B cell (primary cell): ENCODE measurements at regions not wholly inside any gene's neighbourhood (a gene's known extent, or its start where the extent isn't known, plus 50 kb on each side); places are given as distances from the start of the nearest gene placed in this dataset.

ENCODE experiments used
- ATAC-seq: fragments of 200-7000 bp; cut with Tn5 transposase; one replicate; pipeline ENCODE4 v1.10.0; 2021; ENCODE audit warnings: low read depth, mild to moderate bottlenecking, moderate number of reproducible peaks, moderate library complexity
- CTCF ChIA-PET: fragments of 350-600 bp; sonication (Branson Sonifier 250); formaldehyde crosslinking; loops from one replicate; lab custom pipeline; 2021; ENCODE audit warnings: antibody characterized with exemption, inconsistent platforms; lab: Charles Lee
- POLR2A ChIA-PET: fragments of 350-600 bp; sonication (Branson Sonifier 250); formaldehyde crosslinking; loops from one replicate; lab custom pipeline; 2021; ENCODE audit warnings: antibody characterized with exemption; lab: Charles Lee
- DNase-seq: peaks from one replicate; pipeline ENCODE4 v3.0.0; 2013
- H2AFZ ChIP-seq: 2 replicates; pipeline ENCODE4 v1.6.1; 2012; ENCODE audit warnings: mild to moderate bottlenecking, low read depth, low read length; ENCODE audit not compliant: insufficient read depth, poor library complexity, severe bottlenecking
- H3K27ac ChIP-seq, 2 donors: 1 replicate in 1 of 2; 2 replicates in 1 of 2; pipeline ENCODE4 v1.5.1; 2012 to 2013; ENCODE audit warnings: low read length in 2 of 2, mild to moderate bottlenecking in 2 of 2, moderate library complexity in 1 of 2
- H3K27me3 ChIP-seq, 4 experiments: fragments of 200-600 bp in 1 of 4; sonication (generic) in 1 of 4; replicated peaks in 1 of 4; 1 replicate in 2 of 4; 2 replicates in 2 of 4; pipeline versions ENCODE4 v1.6.1 to v1.7.0; 2013 to 2016; ENCODE audit warnings: low read length in 3 of 4, mild to moderate bottlenecking in 2 of 4, mixed read lengths in 1 of 4, moderate library complexity in 1 of 4; ENCODE audit not compliant: insufficient read depth in 4 of 4, control insufficient read depth in 3 of 4; ENCODE audit errors: control extremely low read depth in 1 of 4
- H3K36me3 ChIP-seq, 2 experiments: replicated peaks in 1 of 2; 1 replicate in 1 of 2; 2 replicates in 1 of 2; pipeline versions ENCODE4 v1.6.1 to v1.7.1; 2013; ENCODE audit warnings: low read length in 1 of 2; ENCODE audit not compliant: insufficient read depth in 2 of 2, control insufficient read depth in 1 of 2; ENCODE audit errors: control extremely low read depth in 1 of 2, extremely low read depth in 1 of 2
- H3K4me1 ChIP-seq, 2 donors: fragments of 200-600 bp in 1 of 2; sonication (generic) in 1 of 2; 1 replicate in 1 of 2; 2 replicates in 1 of 2; pipeline versions ENCODE4 v1.5.1 to v1.6.1; 2013 to 2017; ENCODE audit warnings: low read length in 2 of 2; ENCODE audit not compliant: control insufficient read depth in 2 of 2, insufficient read depth in 2 of 2
- H3K4me2 ChIP-seq: replicated peaks from 2 replicates; pipeline ENCODE3; 2012; ENCODE audit warnings: mild to moderate bottlenecking, low read depth, low read length; ENCODE audit not compliant: poor library complexity, severe bottlenecking
- H3K4me3 ChIP-seq, 5 experiments: fragments of 200-600 bp in 1 of 5; sonication (generic) in 1 of 5; 1 replicate in 3 of 5; 2 replicates in 2 of 5; pipeline versions ENCODE4 v1.5.1 to v1.7.0; 2011 to 2016; ENCODE audit warnings: low read length in 4 of 5, mild to moderate bottlenecking in 4 of 5, low read depth in 2 of 5, control low read depth in 1 of 5, moderate library complexity in 1 of 5; ENCODE audit not compliant: insufficient read depth in 1 of 5; ENCODE audit errors: control extremely low read depth in 1 of 5, extremely low read depth in 1 of 5
- H3K79me2 ChIP-seq: fragments of 200-600 bp; sonication (generic); one replicate; pipeline ENCODE4 v1.6.0; 2016; ENCODE audit warnings: low read length; ENCODE audit not compliant: control insufficient read depth, insufficient read depth
- H3K9ac ChIP-seq: fragments of 200-600 bp; sonication (generic); 2 replicates; pipeline ENCODE4 v1.6.1; 2017; ENCODE audit warnings: mild to moderate bottlenecking, low read length, moderate library complexity
- H3K9me3 ChIP-seq, 3 donors: one replicate each; pipeline versions ENCODE4 v1.6.1 to v1.7.1; 2013; ENCODE audit warnings: low read length in 2 of 3; ENCODE audit not compliant: control insufficient read depth in 2 of 3, insufficient read depth in 1 of 3; ENCODE audit errors: control extremely low read depth in 1 of 3
- H4K20me1 ChIP-seq: 2 replicates; pipeline ENCODE4 v1.6.0; 2012; ENCODE audit warnings: mild to moderate bottlenecking, low read length; ENCODE audit not compliant: insufficient read depth, control insufficient read depth, poor library complexity, severe bottlenecking
- H3K27ac Mint-ChIP-seq: one replicate; pipeline ENCODE4 v1.8.0; 2021; ENCODE audit warnings: mixed read lengths
- H3K27me3 Mint-ChIP-seq: one replicate; pipeline ENCODE4 v1.8.0; 2021; ENCODE audit warnings: mixed read lengths
- H3K4me1 Mint-ChIP-seq: one replicate; pipeline ENCODE4 v1.8.0; 2021; ENCODE audit warnings: mixed read lengths
- H3K4me3 Mint-ChIP-seq: one replicate; pipeline ENCODE4 v1.8.0; 2021; ENCODE audit warnings: mixed read lengths
- H3K9me3 Mint-ChIP-seq: one replicate; pipeline ENCODE4 v1.8.0; 2022; ENCODE audit warnings: mixed read lengths; ENCODE audit not compliant: insufficient read depth
- CTCF ChIP-seq: fragments of 200-600 bp; IDR thresholded peaks from one replicate; pipeline ENCODE4 v1.8.0; 2022; ENCODE audit warnings: antibody characterized with exemption, mild to moderate bottlenecking
- EZH2 ChIP-seq: IDR thresholded peaks from 2 replicates; pipeline ENCODE4 v1.6.1; 2012; ENCODE audit warnings: borderline replicate concordance, low read depth, mild to moderate bottlenecking, moderate library complexity, low read length; ENCODE audit not compliant: insufficient read depth, poor library complexity, severe bottlenecking
- WGBS: methylation state at CpG from one replicate; pipeline ENCODE4 v1.1.5; 2013; ENCODE audit warnings: missing lambda C conversion rate; ENCODE audit not compliant: insufficient coverage; 5-methylcytosine and 5-hydroxymethylcytosine counted together
- intact Hi-C: fragments of 100-400 bp; cut with micrococcal nuclease; formaldehyde crosslinking; loops from one replicate; pipeline ENCODE4 v1.10.0; 2022

DNA sequence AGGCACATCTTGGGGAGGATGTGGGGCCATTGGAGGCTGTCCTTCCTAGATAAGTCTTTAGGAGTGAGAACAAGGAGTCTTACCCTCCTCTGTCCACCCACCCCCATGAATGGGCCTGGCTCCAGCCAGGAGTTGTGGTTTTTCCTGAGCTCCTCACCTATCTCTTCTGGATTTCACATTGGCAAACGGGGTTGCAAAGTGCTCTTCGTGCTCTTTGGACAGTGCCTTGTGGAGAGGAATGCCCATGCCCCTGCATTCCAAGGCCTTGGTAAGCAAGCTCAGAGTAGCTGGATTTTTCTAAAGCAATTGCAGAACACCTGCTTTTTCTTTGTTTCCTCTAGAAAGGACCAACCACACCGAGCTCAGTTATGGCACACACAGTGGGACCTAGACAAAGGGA is 152.1 kb upstream of the CAMK1G start:
- Mint-ChIP-seq H3K4me3 (no peak overlapping the region), H3K9me3 (no peaks in the 10 kb centered on the region), H3K27ac (no peak overlapping the region), H3K27me3 (peaks cover 38% of the 10 kb centered on the region), H3K4me1 (no peaks in the 10 kb centered on the region)
- Histone ChIP-seq H3K4me1 (no peaks in the 10 kb centered on the region), H3K36me3 (no peaks in the 10 kb centered on the region), H4K20me1 (no peaks in the 10 kb centered on the region), H2AFZ (no peak overlapping the region), H3K79me2 (no peaks in the 10 kb centered on the region), H3K4me2 (no peak overlapping the region), H3K9me3 (peaks cover 0 to 2% (median 0%) of the 10 kb centered on the region in 3 donors), H3K27ac (no peak overlapping the region), H3K27me3 (peaks cover 0 to 5% (median 0%) of the 10 kb centered on the region in 4 experiments), H3K9ac (no peak overlapping the region), H3K4me3 (no peak overlapping the region)
- WGBS: 93% methylated on average over 3 of the region's 3 CpGs
- DNase-seq: no peak
- TF ChIP-seq CTCF (no peak), EZH2 (no peak)
- intact Hi-C loops: no loop called here
- ATAC-seq: no peak
- ChIA-PET CTCF (no interaction called here), POLR2A (no interaction called here)

DNA sequence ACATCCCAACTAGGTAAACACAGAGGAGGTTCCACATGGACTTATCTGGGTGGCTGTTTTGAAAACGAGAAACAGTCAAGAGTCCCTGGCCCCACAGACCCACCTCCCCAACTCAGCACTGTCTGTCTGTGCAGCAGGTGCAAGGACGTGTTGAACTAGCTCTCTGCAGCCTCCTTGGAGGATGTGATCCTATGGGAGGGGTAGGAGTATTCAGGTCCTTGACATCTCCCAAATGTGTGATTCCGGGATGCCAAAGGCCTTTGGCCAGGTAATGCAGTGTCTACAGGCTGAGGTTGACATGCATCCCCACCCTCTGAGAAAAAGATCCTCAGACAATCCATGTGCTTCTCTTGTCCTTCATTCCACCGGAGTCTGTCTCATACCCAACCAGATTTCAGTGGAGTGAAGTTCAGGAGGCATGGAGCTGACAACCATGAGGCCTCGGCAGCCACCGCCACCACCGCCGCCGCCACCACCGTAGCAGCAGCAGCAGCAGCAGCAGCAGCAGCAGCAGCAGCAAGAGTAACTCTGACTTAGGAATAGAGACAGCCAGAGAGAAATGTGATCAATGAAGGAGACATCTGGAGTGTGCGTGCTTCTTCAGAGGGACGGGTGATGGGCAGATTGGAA is 151.6 kb upstream of the CAMK1G start:
- DNase-seq (no peak), ATAC-seq (no peak)
- no peaks in the 10 kb centered on the region for H3K79me2 ChIP-seq
- H2AFZ ChIP-seq: no peak overlapping the region
- ChIA-PET POLR2A (no interaction called here), CTCF (no interaction called here)
- H3K36me3 ChIP-seq: no peaks in the 10 kb centered on the region
- no peaks in the 10 kb centered on the region for H3K4me1 ChIP-seq
- Mint-ChIP-seq H3K4me3 (no peak overlapping the region), H3K4me1 (no peaks in the 10 kb centered on the region), H3K27ac (no peak overlapping the region), H3K9me3 (no peaks in the 10 kb centered on the region), H3K27me3 (peaks cover 33% of the 10 kb centered on the region)
- no peak overlapping the region for H3K9ac ChIP-seq
- H3K27ac ChIP-seq: no peak overlapping the region
- no peak overlapping the region for H3K4me2 ChIP-seq
- H3K4me3 ChIP-seq: no peak overlapping the region
- intact Hi-C loops: no loop called here
- H3K9me3 ChIP-seq: peaks cover 0 to 2% (median 0%) of the 10 kb centered on the region in 3 donors
- H3K27me3 ChIP-seq: peaks cover 0 to 5% (median 0%) of the 10 kb centered on the region in 4 experiments
- WGBS: 100% methylated on average over 9 of the region's 12 CpGs
- TF ChIP-seq EZH2 (no peak), CTCF (no peak)
- H4K20me1 ChIP-seq: no peaks in the 10 kb centered on the region
